ENCODE measurements at regions not wholly inside any gene's neighbourhood (a gene's known extent, or its start where the extent isn't known, plus 50 kb on each side); places are given as distances from the start of the nearest gene placed in this dataset.
"Not testable (repeated sequence)": the region's sequence is repeated elsewhere in the genome, so short reads cannot be mapped to it uniquely, and the experiment has no call there.

DNA sequence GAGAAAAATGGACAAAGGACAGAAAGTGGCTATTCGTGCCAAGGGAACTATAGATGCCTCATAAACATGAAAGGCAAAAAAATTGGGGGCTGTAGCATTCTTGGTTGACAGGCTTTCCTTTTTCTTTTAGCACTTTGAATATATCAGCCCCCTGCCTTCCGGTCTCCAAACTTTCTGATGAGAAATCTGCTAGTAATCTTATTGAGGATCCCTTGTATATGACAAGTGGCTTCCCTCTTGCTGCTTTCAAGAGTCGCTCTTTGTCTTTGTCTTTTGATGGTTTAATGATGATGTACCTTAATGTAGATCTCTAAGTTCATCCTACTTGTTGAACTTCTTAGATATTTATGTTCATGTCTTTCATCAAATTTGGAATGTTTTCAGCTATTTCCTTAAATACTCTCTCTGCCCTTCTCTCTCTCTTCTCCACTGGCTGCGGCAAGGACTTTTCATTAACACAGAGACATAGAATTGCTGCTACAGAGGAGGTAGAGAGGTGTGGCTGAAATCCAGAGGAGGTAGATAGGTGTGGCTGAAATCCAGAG lies 59.4 kb upstream of the EPHB3 start:
- no TSS peak for BruUV-seq (replicated peaks)
- intact Hi-C loops (cut with micrococcal nuclease; ENCODE audit: unreplicated experiment): no loop called here
- Mint-ChIP-seq H3K27me3 (ENCODE audit: unreplicated experiment) (peaks cover 94% of the 10 kb centered on the region), H3K4me3 (ENCODE audit: low read depth, unreplicated experiment) (no peak overlapping the region), H3K4me1 (ENCODE audit: low read depth, unreplicated experiment) (peaks cover 8% of the 10 kb centered on the region), H3K9me3 (ENCODE audit: low read depth, unreplicated experiment) (peaks cover 8% of the 10 kb centered on the region), H3K27ac (ENCODE audit: unreplicated experiment) (no peak overlapping the region), H3K36me3 (ENCODE audit: insufficient read depth, unreplicated experiment) (no peaks in the 10 kb centered on the region)
- CTCF ChIA-PET: no interaction called here
- TF ChIP-seq, protein P1, sequence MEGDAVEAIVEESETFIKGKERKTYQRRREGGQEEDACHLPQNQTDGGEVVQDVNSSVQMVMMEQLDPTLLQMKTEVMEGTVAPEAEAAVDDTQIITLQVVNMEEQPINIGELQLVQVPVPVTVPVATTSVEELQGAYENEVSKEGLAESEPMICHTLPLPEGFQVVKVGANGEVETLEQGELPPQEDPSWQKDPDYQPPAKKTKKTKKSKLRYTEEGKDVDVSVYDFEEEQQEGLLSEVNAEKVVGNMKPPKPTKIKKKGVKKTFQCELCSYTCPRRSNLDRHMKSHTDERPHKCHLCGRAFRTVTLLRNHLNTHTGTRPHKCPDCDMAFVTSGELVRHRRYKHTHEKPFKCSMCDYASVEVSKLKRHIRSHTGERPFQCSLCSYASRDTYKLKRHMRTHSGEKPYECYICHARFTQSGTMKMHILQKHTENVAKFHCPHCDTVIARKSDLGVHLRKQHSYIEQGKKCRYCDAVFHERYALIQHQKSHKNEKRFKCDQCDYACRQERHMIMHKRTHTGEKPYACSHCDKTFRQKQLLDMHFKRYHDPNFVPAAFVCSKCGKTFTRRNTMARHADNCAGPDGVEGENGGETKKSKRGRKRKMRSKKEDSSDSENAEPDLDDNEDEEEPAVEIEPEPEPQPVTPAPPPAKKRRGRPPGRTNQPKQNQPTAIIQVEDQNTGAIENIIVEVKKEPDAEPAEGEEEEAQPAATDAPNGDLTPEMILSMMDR (IDR thresholded peaks at IDR 0.05; ENCODE audit: unreplicated experiment): no peak
- DNase-seq: no peak

DNA sequence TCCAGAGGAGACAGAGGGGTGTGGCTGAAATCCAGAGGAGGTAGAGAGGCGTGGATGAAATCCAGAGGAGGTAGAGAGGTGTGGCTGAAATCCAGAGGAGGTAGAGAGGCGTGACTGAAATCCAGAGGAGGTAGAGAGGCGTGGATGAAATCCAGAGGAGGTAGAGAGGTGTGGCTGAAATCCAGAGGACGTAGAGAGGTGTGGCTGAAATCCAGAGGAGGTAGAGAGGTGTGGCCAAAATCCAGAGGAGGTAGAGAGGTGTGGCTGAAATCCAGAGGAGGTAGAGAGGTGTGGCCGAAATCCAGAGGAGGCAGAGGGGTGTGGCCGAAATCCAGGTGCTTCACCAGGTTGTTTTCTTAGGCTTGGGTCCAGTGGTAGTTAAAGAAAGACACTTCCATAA lies 58.7 kb upstream of the EPHB3 start:
- DNase-seq; H3K36me3 Mint-ChIP-seq (ENCODE audit: insufficient read depth, unreplicated experiment); H3K4me1 Mint-ChIP-seq (ENCODE audit: low read depth, unreplicated experiment); H3K27ac Mint-ChIP-seq (ENCODE audit: unreplicated experiment); H3K9me3 Mint-ChIP-seq (ENCODE audit: low read depth, unreplicated experiment); BruUV-seq (replicated peaks); CTCF ChIA-PET; H3K4me3 Mint-ChIP-seq (ENCODE audit: low read depth, unreplicated experiment); intact Hi-C loops (cut with micrococcal nuclease; ENCODE audit: unreplicated experiment): not testable (repeated sequence)
- peaks cover 94% of the 10 kb centered on the region for H3K27me3 Mint-ChIP-seq (ENCODE audit: unreplicated experiment)

DNA sequence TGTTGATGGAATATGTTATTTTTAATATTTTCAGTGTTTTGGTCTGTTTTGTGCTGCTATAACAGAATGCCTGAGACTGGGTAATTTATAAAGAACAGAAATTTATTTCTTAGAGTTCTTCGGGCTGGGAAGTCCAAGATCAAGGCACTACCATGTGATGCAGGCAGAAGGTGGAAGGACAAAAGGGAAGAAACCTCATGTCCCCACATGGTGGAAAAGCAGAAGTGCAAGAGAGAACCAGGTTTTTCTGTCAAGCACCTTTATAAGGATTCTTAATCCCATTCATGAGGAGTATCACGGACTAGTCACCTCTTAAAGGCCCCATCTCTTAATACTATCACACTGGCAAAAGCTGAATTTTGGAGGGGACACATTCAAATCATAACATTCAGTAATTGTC lies 57.9 kb upstream of the EPHB3 start:
- Mint-ChIP-seq H3K27me3 (ENCODE audit: unreplicated experiment) (peaks cover 94% of the 10 kb centered on the region), H3K9me3 (ENCODE audit: low read depth, unreplicated experiment) (peaks cover 8% of the 10 kb centered on the region), H3K36me3 (ENCODE audit: insufficient read depth, unreplicated experiment) (no peaks in the 10 kb centered on the region), H3K27ac (ENCODE audit: unreplicated experiment) (no peak overlapping the region), H3K4me1 (ENCODE audit: low read depth, unreplicated experiment) (peaks cover 8% of the 10 kb centered on the region), H3K4me3 (ENCODE audit: low read depth, unreplicated experiment) (no peak overlapping the region)
- no peak for DNase-seq
- CTCF ChIA-PET: interaction anchor here (0.6 to 1.2 kb wide), 2 partner anchors 13 to 29 kb away, joined by 5 read pairs; no protein-coding TSS in a partner anchor
- BruUV-seq (replicated peaks): no TSS peak
- intact Hi-C loops (cut with micrococcal nuclease; ENCODE audit: unreplicated experiment): no loop called here
- TF ChIP-seq, protein P1 (IDR thresholded peaks at IDR 0.05; ENCODE audit: unreplicated experiment): no peak

DNA sequence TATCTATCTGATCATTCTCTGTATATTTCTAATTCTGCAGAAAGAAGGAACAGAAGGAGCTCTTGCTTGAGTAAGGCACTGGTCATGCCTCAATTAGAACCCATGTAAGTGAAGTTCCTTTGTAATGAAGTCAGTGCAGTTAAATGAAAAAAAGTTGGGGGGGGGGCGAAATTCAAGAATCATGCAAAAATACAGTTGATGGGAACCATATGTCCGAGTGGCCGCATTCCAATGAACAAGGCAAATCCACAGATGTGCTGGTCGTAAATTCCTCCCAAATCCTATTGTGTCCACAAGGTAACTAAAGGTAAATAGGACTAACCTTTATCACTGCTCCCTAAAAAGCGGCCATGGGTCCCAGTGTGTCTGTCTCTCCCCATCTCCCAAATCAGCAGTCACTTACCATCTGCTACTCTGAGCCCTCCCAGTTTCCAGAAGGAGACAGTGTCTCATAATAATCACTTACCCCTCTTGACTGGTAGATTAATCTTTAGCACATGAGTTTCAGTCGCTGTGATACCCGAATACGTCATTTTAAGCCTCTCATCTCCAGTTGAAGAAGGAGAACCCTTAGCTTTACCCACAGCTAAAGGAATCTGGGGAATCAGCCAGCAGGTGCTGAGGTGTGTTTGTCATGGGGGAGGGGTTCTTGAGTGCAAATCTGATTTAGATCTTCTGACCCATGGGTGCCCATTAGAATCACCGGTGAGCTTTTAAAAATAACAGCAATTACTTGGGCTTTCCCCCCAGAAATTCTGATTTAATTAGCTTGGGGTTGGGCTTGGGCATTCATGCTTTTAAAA lies 56.3 kb upstream of the EPHB3 start:
- TF ChIP-seq, protein P1 (IDR thresholded peaks at IDR 0.05; ENCODE audit: unreplicated experiment): no peak
- Mint-ChIP-seq H3K4me3 (ENCODE audit: low read depth, unreplicated experiment) (no peak overlapping the region), H3K36me3 (ENCODE audit: insufficient read depth, unreplicated experiment) (no peaks in the 10 kb centered on the region), H3K4me1 (ENCODE audit: low read depth, unreplicated experiment) (peaks cover 8% of the 10 kb centered on the region), H3K9me3 (ENCODE audit: low read depth, unreplicated experiment) (peaks cover 8% of the 10 kb centered on the region), H3K27ac (ENCODE audit: unreplicated experiment) (no peak overlapping the region), H3K27me3 (ENCODE audit: unreplicated experiment) (peaks cover 94% of the 10 kb centered on the region)
- no peak for DNase-seq
- BruUV-seq (replicated peaks): no TSS peak
- intact Hi-C loops (cut with micrococcal nuclease; ENCODE audit: unreplicated experiment): no loop called here
- CTCF ChIA-PET: interaction anchor here (0.6 to 0.7 kb wide), 2 partner anchors 10 to 15 kb away, joined by 3 to 5 read pairs; no protein-coding TSS in a partner anchor

DNA sequence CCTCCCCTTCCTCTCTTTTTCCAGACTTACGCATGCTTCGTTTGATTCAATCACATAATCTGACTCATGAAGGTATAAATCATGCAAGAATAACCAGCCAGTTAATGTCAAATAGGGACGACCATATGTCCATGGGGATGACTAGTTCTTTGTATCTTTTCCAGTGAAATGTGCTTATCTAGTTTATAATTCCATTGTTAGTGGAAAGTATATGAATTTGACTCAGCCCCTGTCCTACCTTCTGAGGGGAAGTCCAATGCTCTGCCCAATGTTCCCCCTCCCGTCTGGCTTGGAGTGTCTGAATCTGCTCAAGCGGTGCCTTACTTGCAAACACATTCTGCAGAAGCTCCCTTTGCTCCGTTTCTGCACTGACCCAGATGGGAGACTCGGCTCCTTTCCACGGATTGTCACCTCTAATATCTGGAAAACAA lies 55.0 kb upstream of the EPHB3 start:
- peaks cover 8% of the 10 kb centered on the region for H3K4me1 Mint-ChIP-seq (ENCODE audit: low read depth, unreplicated experiment)
- intact Hi-C loops (cut with micrococcal nuclease; ENCODE audit: unreplicated experiment): no loop called here
- no TSS peak for BruUV-seq (replicated peaks)
- H3K4me3 Mint-ChIP-seq (ENCODE audit: low read depth, unreplicated experiment): no peak overlapping the region
- peaks cover 100% of the 10 kb centered on the region for H3K27me3 Mint-ChIP-seq (ENCODE audit: unreplicated experiment)
- peaks cover 8% of the 10 kb centered on the region for H3K9me3 Mint-ChIP-seq (ENCODE audit: low read depth, unreplicated experiment)
- CTCF ChIA-PET: interaction anchor here (1.2 kb wide), 1 partner anchor 87 kb away, joined by 4 read pairs; no protein-coding TSS in a partner anchor
- DNase-seq: no peak
- no peaks in the 10 kb centered on the region for H3K36me3 Mint-ChIP-seq (ENCODE audit: insufficient read depth, unreplicated experiment)
- TF ChIP-seq, protein P1 (IDR thresholded peaks at IDR 0.05; ENCODE audit: unreplicated experiment): no peak
- H3K27ac Mint-ChIP-seq (ENCODE audit: unreplicated experiment): no peak overlapping the region
